ENCODE measurements at regions not wholly inside any gene's neighbourhood (a gene's known extent, or its start where the extent isn't known, plus 50 kb on each side); places are given as distances from the start of the nearest gene placed in this dataset.

DNA sequence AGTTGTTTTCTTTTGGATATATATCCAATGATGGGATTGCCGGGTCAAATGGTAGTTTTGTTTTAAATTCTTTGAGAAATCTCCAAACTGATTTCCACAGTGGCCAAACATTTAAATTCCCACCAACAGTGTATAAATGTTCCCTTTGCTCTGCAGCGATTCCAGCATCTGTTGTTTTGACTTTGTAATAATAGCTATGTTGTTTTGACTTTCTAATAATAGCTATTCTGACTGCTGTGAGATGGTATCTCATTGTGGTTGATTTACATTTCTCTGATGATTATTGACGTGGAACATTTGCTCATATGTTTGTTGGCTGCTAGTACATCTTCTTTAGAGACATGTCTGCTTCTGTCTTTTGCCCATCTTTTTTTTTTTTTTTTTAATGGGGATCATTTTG, 332.2 kb upstream of the GBE1 start:
- no peak for DNase-seq (ENCODE audit: low spot score)

DNA sequence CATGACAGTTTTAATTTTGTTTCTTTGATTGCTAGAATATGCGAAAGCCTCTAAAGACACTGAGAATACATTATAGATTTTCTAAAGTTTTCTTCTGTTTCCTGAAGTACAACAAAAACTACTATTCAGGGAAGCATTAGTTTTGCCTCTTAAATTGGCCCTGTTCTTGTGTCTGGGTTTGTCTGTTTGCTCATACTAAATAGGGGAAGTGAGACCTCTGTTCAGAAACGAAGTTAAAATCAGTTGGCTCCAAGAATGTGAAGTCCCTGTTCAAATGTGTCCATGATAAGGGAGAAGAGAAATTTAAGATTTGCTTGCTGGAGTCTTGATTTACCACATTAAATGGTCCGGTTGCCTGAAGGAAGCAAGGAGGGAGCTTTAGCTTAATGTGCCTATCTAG, 327.3 kb upstream of the GBE1 start:
- DNase-seq (ENCODE audit: low spot score) = no peak

DNA sequence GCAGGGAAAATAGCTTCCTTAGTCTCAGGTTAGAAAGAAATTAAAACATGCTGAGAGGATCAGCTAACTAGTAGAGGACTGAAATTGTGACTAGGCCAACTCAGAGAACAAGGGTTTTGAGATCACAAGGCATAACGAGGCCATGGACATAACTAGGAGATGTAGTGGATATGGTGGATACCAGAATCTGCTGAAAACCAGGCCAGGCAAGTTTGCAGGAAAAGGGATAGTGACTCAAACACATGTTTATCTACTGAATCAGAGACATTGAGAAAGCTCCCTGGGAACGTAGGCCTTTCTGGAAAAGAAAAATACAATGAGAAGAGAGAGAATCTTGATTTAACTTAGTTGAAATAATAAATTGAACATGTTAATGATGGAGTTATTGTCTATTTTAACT, 326.5 kb upstream of the GBE1 start:
- no peak for DNase-seq (ENCODE audit: low spot score)

DNA sequence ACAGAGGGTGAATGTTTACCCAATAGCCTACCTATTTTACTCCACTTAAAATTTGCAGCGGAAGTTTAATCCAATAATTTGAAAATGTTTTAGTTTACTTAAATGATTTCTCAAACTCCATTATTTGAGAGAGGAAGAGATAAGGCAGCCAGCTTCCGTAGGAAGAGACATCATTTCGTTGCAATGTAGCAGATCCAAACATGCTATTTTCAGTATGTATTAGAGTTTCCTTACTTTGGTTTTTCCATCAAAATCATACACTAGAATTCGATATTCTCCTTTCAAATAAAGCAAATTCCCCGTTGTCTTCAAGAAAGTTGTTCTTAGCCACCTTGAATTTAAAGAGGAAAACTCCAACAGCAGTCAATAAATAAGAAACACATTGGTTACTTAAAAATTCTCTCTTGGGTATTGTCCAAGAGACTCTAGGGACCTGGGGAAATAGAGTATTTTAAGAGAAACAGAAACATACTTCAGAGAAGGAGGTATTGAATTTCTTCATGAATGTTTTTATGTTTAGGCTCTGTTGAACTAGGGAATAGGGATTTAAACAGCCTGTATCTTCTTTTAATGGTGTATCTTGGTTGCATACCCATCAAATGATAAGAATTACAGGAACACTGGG, 324.5 kb upstream of the GBE1 start:
- DNase-seq (ENCODE audit: low spot score) = no peak

DNA sequence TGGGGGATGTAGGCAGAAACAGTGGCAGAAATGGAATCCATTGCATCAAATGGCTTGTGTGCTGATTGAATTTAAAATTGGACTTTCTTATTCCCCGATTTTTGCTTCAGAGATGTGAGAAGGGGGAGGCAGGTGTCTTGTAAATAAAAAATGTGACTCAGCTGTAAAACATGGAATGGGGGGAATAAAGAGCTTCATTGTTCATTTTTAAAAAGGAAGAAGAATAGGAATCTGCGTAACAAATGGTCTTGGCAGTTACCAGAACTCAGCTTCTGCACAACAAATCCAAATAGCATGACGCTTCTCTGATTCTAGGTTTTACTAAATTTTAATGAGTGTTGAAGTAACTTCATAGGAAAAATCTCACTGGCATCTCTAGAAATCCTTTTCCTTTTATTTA, 323.9 kb upstream of the GBE1 start:
- DNase-seq (ENCODE audit: low spot score) = no peak

DNA sequence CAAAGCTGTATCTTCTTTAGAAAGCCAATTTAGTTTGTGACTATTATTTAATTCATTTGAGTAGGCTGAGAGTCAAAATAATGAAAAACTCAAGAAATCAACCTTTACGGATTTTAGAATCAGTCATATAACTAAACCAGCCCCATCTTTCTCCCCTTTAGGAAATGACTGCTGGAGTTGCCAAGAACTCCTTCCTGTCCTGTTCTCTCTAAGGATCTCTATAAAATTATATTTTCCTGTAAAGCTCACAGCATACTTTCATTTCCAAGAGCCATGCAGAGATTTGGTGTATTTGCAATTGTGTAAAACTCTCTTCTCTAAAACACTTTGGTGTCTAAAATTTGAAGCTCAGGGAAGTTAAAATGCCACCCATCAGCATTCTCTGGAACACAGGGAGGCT, 323.4 kb upstream of the GBE1 start:
- DNase-seq (ENCODE audit: low spot score) = no peak

DNA sequence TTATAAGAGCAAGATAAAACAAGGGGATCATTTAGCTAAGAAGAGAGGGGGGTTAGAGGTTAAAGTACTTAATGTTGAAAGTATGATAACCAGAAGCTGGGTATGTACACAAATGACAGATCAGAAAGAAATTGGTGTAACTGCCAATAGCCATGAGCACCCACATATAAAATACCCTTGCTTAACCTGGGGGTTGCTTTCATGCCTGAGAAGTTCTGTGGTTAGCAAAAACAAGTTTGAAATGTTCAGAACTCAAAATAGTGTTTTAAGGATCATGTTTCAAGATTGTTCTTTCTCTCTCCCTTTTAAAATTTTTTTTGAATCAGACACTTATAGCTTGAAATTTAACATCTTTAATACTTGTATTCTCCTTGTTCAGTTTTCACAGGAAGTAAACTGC, 321.4 kb upstream of the GBE1 start:
- no peak for DNase-seq (ENCODE audit: low spot score)

DNA sequence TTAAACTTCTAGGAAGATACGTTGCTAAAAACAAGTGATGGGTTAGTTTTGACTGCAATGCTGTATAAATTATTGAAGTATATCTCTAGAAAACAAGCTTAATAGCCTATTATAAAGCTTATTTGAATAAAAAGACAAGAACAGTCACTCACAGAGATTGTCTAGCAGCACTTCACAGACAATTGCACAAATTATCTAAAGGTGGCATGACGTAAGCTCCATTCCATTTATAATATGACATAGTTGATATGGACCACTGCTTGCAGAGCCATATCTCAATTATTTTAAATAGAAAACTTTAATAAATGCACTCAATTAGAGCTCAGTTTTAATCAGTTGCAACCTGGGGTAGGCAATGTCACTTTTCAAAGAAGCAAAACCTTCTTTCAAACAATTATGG, 319.9 kb upstream of the GBE1 start:
- DNase-seq (ENCODE audit: low spot score) = no peak

DNA sequence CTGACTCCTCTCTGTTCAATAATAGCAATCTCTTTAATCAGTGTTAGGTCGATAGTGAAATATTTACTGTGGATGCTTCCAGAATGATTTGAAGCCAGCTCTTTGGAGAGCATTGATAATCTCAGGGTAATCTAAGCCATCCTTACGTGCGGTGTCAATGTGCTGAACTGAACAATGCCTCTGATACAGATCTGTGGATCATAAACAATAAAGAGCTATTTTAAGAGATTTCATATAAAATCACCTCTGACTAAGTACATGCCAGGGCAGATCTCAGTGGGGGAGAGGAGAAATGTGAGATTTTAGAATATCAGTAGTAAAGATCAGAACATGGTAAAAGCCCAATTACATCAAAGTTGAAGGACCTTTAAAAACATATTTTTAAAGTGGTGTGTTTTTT, 319.3 kb upstream of the GBE1 start:
- DNase-seq (ENCODE audit: low spot score) = no peak

DNA sequence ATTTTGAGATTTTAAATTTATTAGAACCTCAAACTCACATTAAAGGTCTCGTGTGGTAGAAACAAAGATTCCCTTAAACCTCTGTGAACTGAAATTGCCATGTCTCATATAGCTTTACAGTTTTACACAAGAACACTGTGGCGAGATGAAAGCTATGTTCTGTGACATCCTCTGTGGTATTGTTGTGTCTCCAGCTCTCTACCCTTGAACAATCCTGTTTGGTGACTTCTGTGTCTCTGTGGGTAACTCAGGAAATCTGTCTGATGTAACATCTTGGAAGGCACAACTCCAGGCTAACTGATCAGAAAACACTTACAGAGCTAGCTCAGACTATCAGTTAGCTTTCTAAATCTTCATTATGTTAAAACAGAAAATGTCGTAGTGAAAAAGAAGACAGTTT, 318.8 kb upstream of the GBE1 start:
- DNase-seq (ENCODE audit: low spot score) = no peak

DNA sequence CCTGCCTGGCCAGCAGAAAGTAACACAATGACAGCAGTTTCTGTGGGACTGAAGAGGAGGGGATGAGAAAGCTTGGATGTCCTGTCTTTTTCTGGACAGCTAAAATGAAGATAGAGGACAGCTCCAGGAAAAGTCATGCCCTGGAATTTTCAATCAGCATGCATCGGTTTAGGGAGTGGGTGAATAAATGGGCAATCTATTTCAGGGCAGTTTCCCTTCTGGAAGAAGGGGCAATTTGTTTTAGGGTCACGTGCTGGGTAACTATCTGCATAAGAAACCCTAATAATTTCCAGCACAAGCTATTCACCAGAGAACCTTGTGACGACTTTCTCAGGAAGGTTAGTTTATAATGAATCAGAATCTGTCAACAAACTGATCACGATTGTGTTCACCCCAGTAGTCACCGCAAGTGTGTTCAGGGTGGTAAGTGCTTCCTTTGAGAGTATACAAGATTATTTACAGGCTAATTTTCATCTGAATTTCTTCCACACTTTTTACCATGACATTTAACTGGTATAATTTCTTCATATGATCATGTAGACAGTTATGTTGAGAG, 318.0 kb upstream of the GBE1 start:
- DNase-seq (ENCODE audit: low spot score) = no peak

DNA sequence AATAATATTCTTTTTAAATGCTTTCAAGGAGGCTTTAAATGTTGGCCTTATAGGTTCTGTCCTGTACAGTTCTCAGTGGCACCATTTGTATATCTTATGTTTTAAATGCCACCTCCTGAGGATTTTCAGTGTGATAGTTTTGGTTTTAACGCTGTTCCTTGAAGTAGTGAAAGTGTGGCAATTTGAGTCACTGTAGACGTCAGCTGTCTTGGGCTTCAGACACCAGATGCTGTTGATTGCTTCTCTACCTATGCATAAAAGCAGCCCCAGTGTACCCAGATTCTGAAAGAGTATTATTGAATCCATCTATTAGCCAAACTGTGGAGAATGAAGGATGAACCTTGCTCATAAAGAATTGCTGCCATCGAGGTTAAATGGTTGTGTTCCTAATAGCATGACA, 316.8 kb upstream of the GBE1 start:
- DNase-seq (ENCODE audit: low spot score) = no peak

DNA sequence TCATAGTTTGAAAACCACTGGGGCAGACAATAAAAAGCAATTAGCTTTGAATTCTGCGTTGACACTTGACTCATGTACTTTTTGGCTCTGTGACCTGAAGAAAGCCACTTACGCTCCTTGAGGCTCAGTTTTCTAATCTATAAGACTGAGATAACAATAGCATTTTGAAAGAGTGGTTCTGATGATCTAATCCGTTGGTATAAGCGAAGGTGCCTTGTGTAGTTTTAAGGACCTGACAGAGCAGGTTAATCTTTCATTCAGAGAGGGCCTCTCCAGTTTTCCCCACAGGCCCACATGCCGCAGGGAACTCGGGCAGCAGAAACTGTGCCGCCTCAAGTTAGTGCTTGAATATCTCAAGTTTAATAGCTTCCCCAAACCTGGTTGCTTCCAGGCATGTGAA, 306.0 kb upstream of the GBE1 start:
- DNase-seq (ENCODE audit: low spot score) = no peak

DNA sequence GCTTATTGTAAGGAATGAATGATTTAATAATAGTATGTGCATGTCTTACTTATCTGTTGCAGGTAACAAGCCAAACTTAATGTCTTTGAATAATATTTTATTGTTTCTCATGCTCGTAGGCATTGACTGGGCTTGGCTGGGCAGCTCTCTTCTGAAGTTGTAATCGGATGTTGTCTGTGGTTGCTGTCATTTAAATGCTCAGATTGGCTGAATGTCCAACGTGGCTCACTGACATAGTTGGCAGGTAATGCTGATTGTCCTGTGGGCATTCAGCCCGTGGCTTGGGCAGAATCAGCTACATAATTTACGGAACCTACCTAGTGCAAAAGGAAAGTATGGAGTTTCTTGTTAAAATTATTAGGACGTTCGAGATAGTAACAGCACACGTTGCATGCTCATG, 297.4 kb upstream of the GBE1 start:
- DNase-seq (ENCODE audit: low spot score) = no peak

DNA sequence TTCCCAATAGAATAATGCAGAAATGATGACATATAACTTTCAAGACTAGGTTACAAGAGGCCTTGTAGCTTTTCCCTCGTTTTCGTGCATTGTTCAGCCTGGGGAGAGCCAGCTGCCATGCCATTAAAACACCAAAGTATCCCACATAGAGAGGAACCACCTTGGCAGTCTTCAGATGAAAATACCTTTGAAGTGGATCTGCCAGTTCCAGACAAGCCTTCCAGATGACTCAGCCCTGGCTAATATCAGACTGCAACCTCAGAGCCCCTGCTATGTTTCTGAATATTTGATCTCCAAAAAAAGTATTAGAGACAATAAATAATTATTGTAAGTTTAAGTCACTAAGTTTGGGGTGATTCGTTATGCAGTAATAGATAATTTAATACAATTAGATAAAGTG, 294.3 kb upstream of the GBE1 start:
- no peak for DNase-seq (ENCODE audit: low spot score)

DNA sequence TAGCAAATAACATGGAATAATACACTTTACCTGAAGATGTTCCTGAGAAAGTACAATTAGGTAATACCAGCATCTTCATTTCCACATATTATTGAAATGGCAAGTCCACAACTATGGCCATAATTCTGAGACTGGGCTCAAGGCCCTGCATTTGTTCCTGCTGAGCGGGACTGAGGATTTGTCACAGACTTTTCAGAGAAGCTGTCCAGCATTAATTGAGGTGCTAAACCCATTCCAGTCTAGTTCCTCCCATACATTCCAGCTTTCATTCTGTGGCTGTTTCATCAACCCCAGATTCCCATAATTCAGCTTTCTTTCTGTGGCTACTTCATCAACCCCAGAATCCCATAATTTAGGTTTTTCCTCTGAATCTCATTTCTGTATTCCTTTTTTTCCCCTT, 293.4 kb upstream of the GBE1 start:
- no peak for DNase-seq (ENCODE audit: low spot score)

DNA sequence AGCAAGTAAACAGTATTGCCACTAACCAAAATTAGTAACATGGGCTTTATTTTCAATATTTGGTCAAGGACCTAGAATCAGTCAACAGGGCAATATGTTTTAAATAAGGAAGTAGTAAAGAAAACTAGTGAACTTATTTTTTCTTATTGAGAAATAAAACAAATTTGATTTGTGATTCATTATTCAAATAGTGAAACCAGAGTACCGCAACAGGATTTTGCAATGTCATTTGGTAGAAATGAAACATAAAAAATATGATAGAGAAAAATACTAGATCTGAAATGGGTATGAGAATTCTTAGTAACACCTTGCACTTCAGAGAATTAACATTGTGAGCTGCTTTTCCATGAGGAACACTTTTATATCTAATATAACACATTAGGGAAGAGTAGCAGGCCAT, 291.8 kb upstream of the GBE1 start:
- no peak for DNase-seq (ENCODE audit: low spot score)

DNA sequence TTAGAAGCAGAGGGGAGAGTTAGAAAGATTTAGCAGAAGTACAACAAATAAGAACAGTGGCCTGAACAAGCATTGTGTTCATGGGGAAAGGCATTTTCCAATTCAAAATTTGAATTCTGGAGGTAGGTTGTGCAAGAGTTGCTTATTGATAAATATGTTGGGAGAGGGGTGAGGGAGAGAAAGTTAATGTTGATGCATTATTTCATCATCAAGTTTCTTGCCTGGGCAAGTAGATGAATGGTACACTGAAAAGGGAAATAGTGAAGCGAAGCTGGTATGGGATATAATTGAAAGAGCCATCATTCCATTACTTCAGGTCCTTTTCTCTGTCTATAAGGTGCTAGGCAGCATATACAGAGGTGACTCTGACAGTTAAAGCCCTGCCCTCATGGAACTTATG, 288.9 kb upstream of the GBE1 start:
- DNase-seq (ENCODE audit: low spot score) = no peak

DNA sequence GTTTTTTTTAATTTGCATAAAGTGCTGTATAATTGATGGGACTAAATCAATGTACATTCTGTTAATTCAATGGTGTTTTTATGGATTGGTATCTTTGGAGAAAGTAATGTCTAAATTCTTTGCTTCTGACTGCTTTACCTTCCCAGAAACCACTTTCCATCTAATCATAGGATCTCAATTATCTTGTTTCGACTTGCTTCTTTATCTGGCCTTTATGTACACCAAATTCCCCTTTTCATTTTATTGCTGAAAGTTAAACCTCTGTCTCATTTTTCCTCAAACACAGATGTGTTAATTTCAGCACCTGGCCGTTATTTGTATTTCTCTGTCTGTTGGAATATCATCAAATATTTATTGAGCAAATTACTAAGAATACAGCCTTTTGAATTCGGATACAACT, 287.3 kb upstream of the GBE1 start:
- no peak for DNase-seq (ENCODE audit: low spot score)

DNA sequence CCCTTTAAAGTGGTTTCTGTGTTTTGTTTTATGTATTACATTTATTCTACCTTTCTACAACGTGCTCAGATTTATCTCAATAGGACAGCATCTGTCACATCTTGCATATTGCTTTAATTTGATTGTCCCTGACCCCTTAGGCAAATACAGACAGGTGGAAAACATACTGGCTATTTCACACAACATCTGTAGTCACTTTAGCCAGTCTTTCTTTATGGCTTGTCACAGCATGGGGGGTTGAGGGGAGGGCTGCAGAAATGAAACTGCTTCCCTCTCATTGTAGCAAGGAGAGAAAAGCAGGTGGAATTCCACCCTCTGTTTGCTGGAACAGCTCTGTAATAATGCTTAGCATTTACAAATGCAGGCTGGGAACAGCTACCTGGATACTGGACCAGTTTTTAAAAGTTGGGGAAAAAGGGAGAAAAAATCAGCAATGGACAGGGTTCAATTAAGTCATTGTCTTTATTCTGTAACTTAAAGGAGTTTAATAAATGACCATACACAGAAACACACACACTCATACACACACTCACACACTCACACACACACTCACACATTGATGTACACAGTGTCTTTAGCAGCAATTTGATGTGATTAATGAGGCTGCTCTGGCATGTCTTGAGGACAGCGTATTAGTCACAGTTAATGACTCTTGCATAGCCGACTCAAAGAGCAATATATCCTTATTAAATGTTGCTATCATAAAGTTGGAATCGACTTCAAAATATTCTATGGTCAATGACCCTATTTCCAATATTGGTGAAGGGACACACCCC, 283.7 kb upstream of the GBE1 start:
- peak; percentile 8 for DNase-seq (ENCODE audit: low spot score)

DNA sequence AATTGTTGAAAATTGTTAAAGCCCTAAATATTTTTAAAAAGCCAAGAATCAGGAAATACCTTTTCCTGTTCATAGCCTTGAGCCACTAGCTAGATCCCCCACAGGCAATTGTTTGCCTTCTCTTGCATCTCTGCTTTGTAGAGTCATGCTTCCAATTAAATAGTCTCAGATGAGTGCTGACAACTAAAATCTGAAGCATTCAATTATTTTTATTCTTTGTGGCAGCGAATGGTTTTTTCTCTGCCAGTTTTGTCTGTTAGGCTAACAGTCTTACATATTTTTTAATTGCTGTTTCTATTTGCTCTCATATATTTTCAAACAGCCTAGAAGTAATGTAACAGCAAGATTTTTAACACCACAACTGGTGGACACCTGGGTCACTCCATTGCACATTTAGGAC, 277.1 kb upstream of the GBE1 start:
- DNase-seq (ENCODE audit: low spot score) = no peak

DNA sequence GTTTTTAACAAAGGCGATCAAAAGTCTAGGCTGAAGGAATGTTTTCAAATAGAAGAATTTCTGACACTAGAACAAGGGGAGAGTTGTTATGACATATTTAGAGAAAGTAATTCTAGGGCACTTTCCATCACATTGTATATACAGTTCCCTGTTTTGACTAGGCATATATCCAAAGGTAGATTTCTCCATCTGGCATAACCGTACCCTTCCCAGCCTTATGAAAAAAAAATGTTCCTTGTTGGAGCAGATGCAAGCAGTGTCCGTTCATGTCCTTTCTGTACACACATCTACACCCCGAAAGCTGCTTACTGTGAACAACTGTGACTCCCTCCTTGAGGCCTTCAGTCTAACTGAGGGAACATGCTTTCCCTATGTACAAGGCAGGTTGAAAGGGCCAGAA, 271.7 kb upstream of the GBE1 start:
- no peak for DNase-seq (ENCODE audit: low spot score)

DNA sequence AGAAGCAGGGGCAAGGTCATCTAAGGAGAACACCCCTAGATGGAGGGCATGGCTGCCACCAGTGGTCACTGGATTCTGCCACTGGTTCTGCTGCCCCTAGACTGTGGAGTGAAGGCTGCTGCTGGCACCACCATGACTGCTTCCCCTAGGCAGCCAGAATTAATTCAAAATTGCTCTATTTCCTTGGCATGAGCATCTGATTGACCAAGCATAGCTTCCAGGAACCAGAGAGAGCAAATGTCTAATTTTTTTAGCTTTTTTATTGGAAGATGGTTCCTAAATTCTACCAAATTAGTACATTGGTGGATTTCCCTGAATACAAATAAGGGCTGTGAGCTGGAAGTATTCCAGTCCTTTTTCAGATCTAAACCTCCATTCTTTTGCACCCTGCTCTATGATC, 270.2 kb upstream of the GBE1 start:
- DNase-seq (ENCODE audit: low spot score) = no peak

DNA sequence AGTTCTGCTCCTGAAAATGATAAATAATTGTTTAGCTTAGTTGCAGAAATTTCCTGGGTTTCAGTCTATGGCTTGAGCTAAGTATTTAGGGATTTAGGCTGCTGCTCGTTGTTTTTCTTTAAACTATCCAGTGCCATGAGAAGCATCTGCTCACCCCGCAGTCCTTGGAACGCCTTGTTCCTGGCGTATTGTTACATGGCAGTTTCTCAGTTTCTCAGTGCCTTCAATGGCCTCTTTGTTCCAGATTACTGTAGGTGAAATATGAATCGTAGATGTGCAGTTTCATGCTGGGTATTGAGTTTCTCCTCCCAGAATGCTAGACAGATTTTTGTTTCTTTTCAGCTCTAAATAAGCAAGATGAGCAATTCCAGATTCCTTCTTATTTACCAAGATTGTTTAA, 269.5 kb upstream of the GBE1 start:
- DNase-seq (ENCODE audit: low spot score) = no peak

Measured in SK-N-DZ (cell line).